PC-9 (cell line): ENCODE measurements at regions not wholly inside any gene's neighbourhood (a gene's known extent, or its start where the extent isn't known, plus 50 kb on each side); places are given as distances from the start of the nearest gene placed in this dataset.

Source experiments
- BruUV-seq: library from RNA; stranded (reverse); fragments of 400-500 nt; replicated peaks from 2 replicates; lab custom pipeline; 2021; lab: Mats Ljungman, UMichigan
- CTCF ChIA-PET: fragments of 300-600 bp; sonication (Branson Sonifier 250); formaldehyde crosslinking; loops from one replicate; lab custom pipeline; 2022; ENCODE audit warnings: antibody characterized with exemption; lab: Charles Lee
- POLR2A ChIA-PET: fragments of 300-600 bp; sonication (Branson Sonifier 250); formaldehyde crosslinking; loops from one replicate; lab custom pipeline; 2022; ENCODE audit warnings: antibody characterized with exemption; ENCODE audit not compliant: unreplicated experiment; lab: Charles Lee
- DNase-seq, 2 experiments: peaks; one replicate each; pipeline versions ENCODE4 v3.0.0 to v3.0.0-alpha.2; 2015 to 2022; ENCODE audit warnings: mixed read lengths in 1 of 2
- H2AFZ ChIP-seq: fragments of 200-600 bp; sonication (generic); 2 replicates; pipeline ENCODE4 v1.8.1; 2017; ENCODE audit warnings: antibody characterized with exemption
- H3F3A ChIP-seq: fragments of 200-600 bp; sonication (generic); 2 replicates; pipeline ENCODE4 v1.8.1; 2017; ENCODE audit warnings: antibody characterized with exemption, mild to moderate bottlenecking, low read depth; ENCODE audit not compliant: insufficient read depth
- H3K27ac ChIP-seq: fragments of 200-600 bp; sonication (generic); 2 replicates; pipeline ENCODE4 v1.6.1; 2016; ENCODE audit warnings: mixed run types
- H3K27me3 ChIP-seq: fragments of 200-600 bp; sonication (generic); 2 replicates; pipeline ENCODE4 v1.6.1; 2016; ENCODE audit warnings: low read depth, mixed run types; ENCODE audit not compliant: insufficient read depth
- H3K36me3 ChIP-seq: fragments of 200-600 bp; sonication (generic); 2 replicates; pipeline ENCODE4 v1.6.1; 2016; ENCODE audit warnings: low read depth, mixed run types
- H3K4me1 ChIP-seq: fragments of 200-600 bp; sonication (generic); replicated peaks from 2 replicates; pipeline ENCODE4 v1.6.1; 2016; ENCODE audit warnings: mixed run types; ENCODE audit not compliant: insufficient read depth
- H3K4me2 ChIP-seq: fragments of 200-600 bp; sonication (generic); 2 replicates; pipeline ENCODE4 v1.6.1; 2017; ENCODE audit warnings: mixed run types
- H3K4me3 ChIP-seq: fragments of 200-600 bp; sonication (generic); 2 replicates; pipeline ENCODE4 v1.6.1; 2016; ENCODE audit warnings: mixed run types
- H3K79me2 ChIP-seq: fragments of 200-600 bp; sonication (generic); 2 replicates; pipeline ENCODE4 v1.6.1; 2017; ENCODE audit warnings: low read depth, mixed run types
- H3K9me2 ChIP-seq: fragments of 200-600 bp; sonication (generic); 2 replicates; pipeline ENCODE4 v1.8.1; 2017; ENCODE audit warnings: mild to moderate bottlenecking; ENCODE audit not compliant: insufficient read depth
- H3K9me3 ChIP-seq: fragments of 200-600 bp; sonication (generic); 2 replicates; pipeline ENCODE4 v1.8.1; 2016; ENCODE audit warnings: low read depth; ENCODE audit not compliant: insufficient read depth
- H4K20me1 ChIP-seq: fragments of 200-600 bp; sonication (generic); 2 replicates; pipeline ENCODE4 v1.8.1; 2017; ENCODE audit not compliant: insufficient read depth
- CTCF ChIP-seq: fragments of 200-600 bp; sonication (generic); conservative IDR thresholded peaks from 2 replicates; pipeline ENCODE4 v1.6.1; 2017; ENCODE audit warnings: mixed run types, antibody characterized with exemption, mild to moderate bottlenecking, moderate library complexity
- EZH2 ChIP-seq: fragments of 200-600 bp; sonication (generic); IDR thresholded peaks from 2 replicates; pipeline ENCODE4 v1.8.0; 2017; ENCODE audit warnings: antibody characterized with exemption, low read depth
- intact Hi-C: fragments of 100-400 bp; cut with micrococcal nuclease; formaldehyde crosslinking; loops from one replicate; pipeline ENCODE4 v1.10.0; 2022; ENCODE audit not compliant: unreplicated experiment

GRCh38 chr15:101559952-101560351 lies 70.4 kb upstream of the PCSK6 start:
- BruUV-seq, result no TSS peak
- H3K36me3 ChIP-seq, result no peaks in the 10 kb centered on the region
- H3K4me1 ChIP-seq, result peaks cover 52% of the 10 kb centered on the region
- intact Hi-C loops, result loop anchor here (5.0 kb wide), 1 partner anchor 78 kb away; no protein-coding TSS in a partner anchor
- TF ChIP-seq EZH2 (no peak), CTCF (no peak)
- H2AFZ ChIP-seq, result no peak overlapping the region
- peaks cover 39% of the 10 kb centered on the region for H3F3A ChIP-seq
- 0 out of 2 replicates have a peak overlapping the region, but pooled peaks have one; percentile 28 for H3K4me2 ChIP-seq
- H4K20me1 ChIP-seq, result no peaks in the 10 kb centered on the region
- H3K9me3 ChIP-seq, result no peaks in the 10 kb centered on the region
- DNase-seq, result no peak
- ChIA-PET CTCF (no interaction called here), POLR2A (no interaction called here)
- no peaks in the 10 kb centered on the region for H3K9me2 ChIP-seq
- H3K27ac ChIP-seq, result no peak overlapping the region
- H3K79me2 ChIP-seq, result no peaks in the 10 kb centered on the region
- H3K27me3 ChIP-seq, result no peaks in the 10 kb centered on the region
- no peak overlapping the region for H3K4me3 ChIP-seq

DNA sequence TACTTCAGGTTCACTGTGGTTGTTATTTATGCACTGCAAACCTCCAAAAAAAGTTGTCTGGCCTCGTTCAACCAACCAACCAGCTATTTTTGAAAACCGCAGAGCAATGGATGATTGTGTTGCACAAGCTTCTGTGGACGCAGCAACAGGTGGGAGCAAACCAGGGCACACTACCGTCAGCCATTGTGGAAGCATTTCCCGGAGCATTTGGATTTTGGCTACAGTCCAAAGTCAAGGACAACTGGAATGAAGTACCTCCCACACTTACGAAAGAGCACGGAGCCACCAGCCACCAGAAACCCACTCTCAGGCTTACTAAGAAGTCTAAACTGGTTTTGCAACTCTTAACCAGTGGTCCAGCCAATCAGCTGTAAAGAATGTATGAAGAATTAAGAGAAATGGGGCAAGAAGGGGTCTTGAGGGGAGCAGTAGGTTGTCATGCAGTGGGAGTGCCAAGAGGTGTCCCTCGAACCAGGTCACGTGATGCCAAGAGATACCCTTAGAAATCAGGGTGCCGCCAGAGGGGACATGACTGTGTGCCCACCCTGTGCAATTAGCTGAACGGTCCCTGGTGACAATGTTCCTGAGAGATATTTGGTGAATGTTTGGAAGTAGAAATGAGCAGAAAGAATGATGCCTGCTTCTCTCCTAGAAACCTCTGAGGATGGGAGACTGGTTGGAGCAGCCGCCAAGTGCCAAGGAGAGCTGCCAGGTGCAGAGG lies 68.9 kb upstream of the PCSK6 start:
- H3K9me2 ChIP-seq, result no peaks in the 10 kb centered on the region; the same call in 1 of the 2 replicates
- ChIA-PET CTCF (no interaction called here), POLR2A (no interaction called here)
- H2AFZ ChIP-seq, result peak overlapping the region; percentile 68; the same call in 1 of the 2 replicates
- peak; percentile 69 to 88 for DNase-seq
- H3K9me3 ChIP-seq, result no peaks in the 10 kb centered on the region
- no peaks in the 10 kb centered on the region for H3K27me3 ChIP-seq
- no TSS peak for BruUV-seq
- intact Hi-C loops, result loop anchor here (1.0 kb wide), 1 partner anchor 17 kb away; no protein-coding TSS in a partner anchor
- H3F3A ChIP-seq, result peaks cover 43% of the 10 kb centered on the region
- H3K4me2 ChIP-seq, result peak overlapping the region; percentile 70
- TF ChIP-seq EZH2 (no peak), CTCF (no peak)
- no peaks in the 10 kb centered on the region for H3K36me3 ChIP-seq
- H3K27ac ChIP-seq, result peak overlapping the region; percentile 48
- H4K20me1 ChIP-seq, result no peaks in the 10 kb centered on the region
- peaks cover 56% of the 10 kb centered on the region for H3K4me1 ChIP-seq
- H3K4me3 ChIP-seq, result peak overlapping the region; percentile 16; the same call in 1 of the 2 replicates
- no peaks in the 10 kb centered on the region for H3K79me2 ChIP-seq

GRCh38 chr15:101556273-101556672 lies 66.8 kb upstream of the PCSK6 start:
- Histone ChIP-seq H3K4me1 (peaks cover 56% of the 10 kb centered on the region), H3K4me2 (no peak overlapping the region), H3F3A (peaks cover 43% of the 10 kb centered on the region), H3K27me3 (no peaks in the 10 kb centered on the region), H4K20me1 (no peaks in the 10 kb centered on the region), H2AFZ (no peak overlapping the region), H3K79me2 (no peaks in the 10 kb centered on the region), H3K9me3 (no peaks in the 10 kb centered on the region), H3K27ac (no peak overlapping the region), H3K36me3 (no peaks in the 10 kb centered on the region), H3K9me2 (no peaks in the 10 kb centered on the region; the same call in 1 of the 2 replicates), H3K4me3 (no peak overlapping the region)
- BruUV-seq, result no TSS peak
- TF ChIP-seq CTCF (no peak), EZH2 (no peak)
- ChIA-PET CTCF (no interaction called here), POLR2A (no interaction called here)
- intact Hi-C loops, result no loop called here
- DNase-seq, result no peak
